D341Med (cell line): ENCODE measurements at regions not wholly inside any gene's neighbourhood (a gene's known extent, or its start where the extent isn't known, plus 50 kb on each side); places are given as distances from the start of the nearest gene placed in this dataset.

Source experiments
- DNase-seq: peaks from one replicate; pipeline ENCODE4 v3.0.0; 2012; ENCODE audit warnings: low spot score

- no peak for DNase-seq
These were observed 455.3 kb downstream of the MEIS1 start for GRCh38 chr2:66890166-66890742.

DNA sequence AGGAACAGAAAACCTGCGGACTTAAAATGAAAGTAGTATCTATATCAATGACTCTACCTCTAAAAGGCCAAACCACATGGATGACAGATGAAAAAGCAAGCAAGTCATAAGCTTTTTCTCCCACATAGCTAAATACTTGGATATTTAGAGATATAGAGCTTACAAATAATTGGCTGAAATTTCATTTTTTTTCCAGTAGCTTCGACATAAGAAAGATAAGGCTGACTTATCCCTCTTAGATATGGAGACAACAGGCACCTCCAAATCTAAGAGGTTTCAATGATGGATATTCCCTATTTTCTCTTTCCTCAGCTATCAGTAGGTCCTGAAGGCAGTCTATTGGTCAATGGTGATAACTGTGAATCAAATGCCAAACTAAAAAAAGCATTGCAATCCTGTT lies 460.3 kb downstream of the MEIS1 start:
- DNase-seq: no peak

DNA sequence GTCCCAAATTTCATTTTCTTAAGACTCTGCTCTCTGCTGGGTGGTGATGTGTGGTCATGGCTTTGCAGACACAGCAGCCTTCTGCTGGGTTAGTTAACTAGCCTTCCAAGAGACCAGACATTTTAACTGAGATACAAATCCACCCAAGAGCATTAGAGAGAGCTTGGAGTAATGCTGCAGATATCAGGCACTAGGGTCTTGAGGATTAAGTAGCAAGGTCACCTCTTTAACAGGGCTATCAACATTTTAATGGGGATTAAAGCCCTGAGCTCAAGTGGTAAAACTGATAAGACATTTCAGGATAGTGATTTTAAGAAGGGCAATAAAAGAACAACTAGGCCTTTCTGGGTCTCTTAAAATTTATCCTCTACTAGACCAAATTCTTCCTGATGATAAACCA lies 461.2 kb downstream of the MEIS1 start:
- DNase-seq: no peak

DNA sequence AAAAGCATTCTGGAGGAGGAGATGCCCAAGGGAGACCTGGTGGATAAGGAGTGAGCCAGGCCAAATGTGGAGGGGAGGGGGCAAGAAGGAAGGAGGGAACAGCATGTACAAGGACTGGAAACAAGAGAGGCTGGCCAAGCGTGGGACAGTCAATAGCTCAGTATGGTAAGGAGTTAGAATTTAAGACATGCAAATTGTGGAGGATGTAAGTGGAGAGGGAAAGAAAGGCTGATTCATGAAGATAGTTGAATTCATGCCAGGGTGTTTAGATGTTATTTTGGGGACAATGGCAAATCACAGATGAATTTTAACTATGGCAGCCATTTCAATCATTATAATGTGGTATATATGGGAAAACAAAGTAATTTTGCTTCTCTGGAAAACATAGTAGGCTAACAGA lies 462.3 kb downstream of the MEIS1 start:
- no peak for DNase-seq

- DNase-seq: no peak
These were observed 462.8 kb downstream of the MEIS1 start for GRCh38 chr2:66897691-66898150.

- DNase-seq: no peak
These were observed 464.2 kb downstream of the MEIS1 start for GRCh38 chr2:66899109-66899508.

DNA sequence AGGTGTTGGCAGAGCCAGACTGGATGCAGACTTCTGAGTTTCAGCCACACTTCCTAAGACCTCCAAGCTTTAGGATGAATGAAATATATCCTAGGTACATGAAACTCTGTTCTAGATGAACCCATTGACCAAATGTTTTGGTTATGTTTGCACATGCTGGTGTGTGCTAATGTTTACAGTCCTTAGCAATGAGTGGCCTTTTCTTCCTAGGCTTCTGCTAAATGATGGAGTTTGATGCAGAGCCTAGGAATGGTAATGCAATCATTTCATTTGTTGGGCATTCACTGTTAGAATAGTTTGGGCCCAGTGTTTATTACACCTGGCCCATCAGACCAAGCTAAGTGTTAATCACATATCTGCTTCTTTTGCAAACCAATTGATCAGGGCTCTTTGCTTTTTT lies 464.7 kb downstream of the MEIS1 start:
- DNase-seq: no peak

- no peak for DNase-seq
These were observed 466.4 kb downstream of the MEIS1 start for GRCh38 chr2:66901344-66901743.

- DNase-seq: no peak
These were observed 468.3 kb downstream of the MEIS1 start for GRCh38 chr2:66903183-66903582.

GRCh38 chr2:66903745-66904465 lies 469.0 kb downstream of the MEIS1 start:
- DNase-seq: no peak

- no peak for DNase-seq
These were observed 480.3 kb downstream of the MEIS1 start for GRCh38 chr2:66915237-66915636.

- DNase-seq: no peak
These were observed 477.8 kb upstream of the ETAA1 start for GRCh38 chr2:66919286-66919685.

DNA sequence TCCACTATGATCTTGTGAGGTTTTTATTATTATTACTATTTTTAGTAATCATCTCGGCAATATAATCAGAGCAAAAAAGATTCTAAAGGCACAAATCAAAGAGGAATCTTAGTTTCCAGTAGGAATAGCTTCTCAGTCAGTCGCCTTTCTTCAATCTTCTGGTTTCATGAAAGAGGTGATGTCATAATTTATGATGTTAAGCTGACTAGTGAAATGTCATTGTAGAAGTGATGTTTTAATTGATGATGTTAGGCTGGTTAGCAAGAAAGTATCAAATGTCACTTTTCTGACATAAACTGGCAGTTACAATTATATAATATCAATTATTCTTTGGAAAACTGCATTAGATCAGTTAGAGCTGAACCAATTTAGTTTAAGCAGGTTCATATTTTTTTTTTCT lies 476.7 kb upstream of the ETAA1 start:
- DNase-seq: no peak

DNA sequence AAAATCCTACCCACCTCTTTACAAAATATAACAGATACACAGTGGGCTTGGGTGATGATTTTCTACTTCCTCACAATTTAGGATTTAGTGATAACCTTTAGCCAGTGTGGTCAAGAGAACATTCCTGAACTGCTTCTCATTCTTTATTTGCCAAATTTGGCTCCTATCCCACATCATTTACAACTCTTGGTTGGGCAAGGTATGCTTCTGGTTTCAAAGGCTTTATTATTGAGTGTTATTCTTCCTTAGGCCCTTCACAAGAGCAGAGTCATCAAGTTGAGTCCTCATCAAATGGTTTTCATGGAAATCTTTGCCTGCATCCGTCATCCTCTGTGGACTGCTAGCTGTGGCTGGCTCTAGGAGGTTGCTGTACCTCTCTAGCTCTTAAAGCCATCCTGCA lies 472.0 kb upstream of the ETAA1 start:
- DNase-seq: no peak

- no peak for DNase-seq
These were observed 470.5 kb upstream of the ETAA1 start for GRCh38 chr2:66926594-66927112.

GRCh38 chr2:66929632-66930338 lies 467.3 kb upstream of the ETAA1 start:
- no peak for DNase-seq

- no peak for DNase-seq
These were observed 466.6 kb upstream of the ETAA1 start for GRCh38 chr2:66930339-66931220.

DNA sequence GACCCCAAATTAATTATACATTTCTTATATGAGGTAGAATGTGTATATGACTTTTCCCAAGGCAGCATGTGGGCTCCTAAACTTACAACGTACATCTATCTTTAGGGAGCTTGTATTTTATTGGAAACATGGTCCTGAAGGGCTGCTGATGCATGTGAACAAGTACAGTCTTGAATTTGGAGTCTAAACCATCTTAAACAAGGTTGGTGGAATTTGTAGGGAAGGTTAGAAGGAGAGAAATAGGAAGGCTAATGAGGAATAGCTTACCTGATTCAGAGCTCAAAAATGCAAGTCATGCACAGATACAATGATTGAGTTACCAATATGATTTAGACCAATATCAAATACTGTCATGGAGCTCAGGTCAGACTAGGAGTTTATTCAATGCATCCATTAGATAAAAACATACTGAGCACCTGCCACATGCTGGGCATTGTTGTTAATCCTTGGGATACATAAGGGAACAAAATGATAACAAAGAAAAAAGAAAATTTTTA lies 458.6 kb upstream of the ETAA1 start:
- no peak for DNase-seq

GRCh38 chr2:66940080-66940479 lies 457.1 kb upstream of the ETAA1 start:
- no peak for DNase-seq

DNA sequence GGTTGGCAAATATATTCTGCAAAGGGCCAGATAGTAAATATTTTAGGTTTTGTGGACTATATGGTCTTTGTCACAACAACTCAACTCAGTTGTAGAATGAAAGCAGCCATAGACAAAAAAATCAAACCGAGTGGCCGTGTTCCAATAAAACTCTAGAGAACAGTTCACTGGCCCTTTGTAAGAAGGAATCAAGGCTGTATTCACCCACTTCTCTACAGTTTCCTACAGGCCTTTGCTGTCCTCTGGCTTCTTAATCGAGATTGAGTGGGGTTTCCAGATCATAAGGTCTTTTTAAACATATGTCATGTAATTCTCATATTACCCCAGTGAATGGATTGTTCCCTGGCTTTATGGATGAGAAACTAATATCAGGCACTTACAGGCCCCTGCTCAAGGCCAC lies 448.9 kb upstream of the ETAA1 start:
- DNase-seq: no peak

GRCh38 chr2:66957198-66957597 lies 439.9 kb upstream of the ETAA1 start:
- DNase-seq: no peak

DNA sequence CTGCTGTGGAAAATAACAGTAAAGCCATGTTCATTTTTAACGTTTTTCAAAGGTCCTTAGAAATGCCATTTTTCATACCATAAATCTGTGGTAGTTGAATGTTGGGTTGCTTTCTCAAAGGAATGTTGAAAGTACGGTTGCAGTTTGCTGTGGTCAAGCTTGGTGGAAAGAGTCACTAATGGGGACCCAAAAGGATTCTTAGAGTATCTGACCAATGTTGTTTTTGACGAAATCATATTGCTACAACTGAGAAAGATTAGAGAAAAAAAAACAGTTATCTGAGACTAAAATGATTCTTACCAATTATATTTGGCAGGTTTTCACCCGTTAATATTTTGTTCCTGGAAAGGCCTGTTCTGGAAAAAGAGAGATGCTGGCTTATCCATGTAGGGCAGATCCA lies 439.5 kb upstream of the ETAA1 start:
- no peak for DNase-seq
